Ishikawa (cell line): ENCODE measurements at regions not wholly inside any gene's neighbourhood (a gene's known extent, or its start where the extent isn't known, plus 50 kb on each side); places are given as distances from the start of the nearest gene placed in this dataset.

Source experiments
- CEBPB ChIP-seq: IDR thresholded peaks from 2 replicates; pipeline ENCODE4 v1.6.1; 2012
- CREB1 ChIP-seq: IDR thresholded peaks from 2 replicates; pipeline ENCODE4 v1.6.1; 2012; ENCODE audit warnings: low read depth
- EGR1 ChIP-seq: IDR thresholded peaks from 2 replicates; pipeline ENCODE4 v1.6.1; 2012
- EP300 ChIP-seq: IDR thresholded peaks from 2 replicates; pipeline ENCODE4 v1.6.1; 2012; ENCODE audit warnings: borderline replicate concordance
- FOXM1 ChIP-seq: IDR thresholded peaks from 2 replicates; pipeline ENCODE4 v1.6.1; 2012; ENCODE audit warnings: low read depth, borderline replicate concordance
- MAX ChIP-seq: IDR thresholded peaks from 2 replicates; pipeline ENCODE4 v1.6.1; 2012
- NFIC ChIP-seq: IDR thresholded peaks from 2 replicates; pipeline ENCODE4 v1.6.1; 2012
- RAD21 ChIP-seq: IDR thresholded peaks from 2 replicates; pipeline ENCODE4 v1.6.1; 2012; ENCODE audit warnings: low read depth
- REST ChIP-seq: IDR thresholded peaks from 2 replicates; pipeline ENCODE4 v1.6.1; 2012; ENCODE audit warnings: low read depth, mild to moderate bottlenecking
- TAF1 ChIP-seq: IDR thresholded peaks from 2 replicates; pipeline ENCODE4 v1.6.1; 2012; ENCODE audit warnings: low read depth, mild to moderate bottlenecking
- TCF12 ChIP-seq: IDR thresholded peaks from 2 replicates; pipeline ENCODE4 v1.6.1; 2012; ENCODE audit warnings: low read depth
- TEAD4 ChIP-seq: IDR thresholded peaks from 2 replicates; pipeline ENCODE4 v1.6.1; 2012
- USF1 ChIP-seq: IDR thresholded peaks from 2 replicates; pipeline ENCODE4 v1.6.1; 2012
- YY1 ChIP-seq: IDR thresholded peaks from 2 replicates; pipeline ENCODE4 v1.6.1; 2012; ENCODE audit warnings: low read depth
- ZBTB7A ChIP-seq: IDR thresholded peaks from 2 replicates; pipeline ENCODE4 v1.6.1; 2012; ENCODE audit warnings: low read depth

- TF ChIP-seq TEAD4 (no peak), RAD21 (no peak), REST (no peak), EP300 (no peak), TCF12 (no peak), TAF1 (no peak), NFIC (no peak), CREB1 (no peak), MAX (no peak), EGR1 (no peak), ZBTB7A (no peak), CEBPB (no peak), USF1 (no peak), FOXM1 (no peak), YY1 (no peak)
Observed at GRCh38 chr4:24203926-24204325, 314.1 kb upstream of the PPARGC1A start.

GRCh38 chr4:24202579-24202978 lies 312.7 kb upstream of the PPARGC1A start:
- TF ChIP-seq YY1 (no peak), RAD21 (no peak), CREB1 (no peak), FOXM1 (no peak), USF1 (no peak), TEAD4 (no peak), CEBPB (no peak), REST (no peak), TAF1 (no peak)

- no peak for TF ChIP-seq EP300
- no peak for TF ChIP-seq TEAD4
- TF ChIP-seq CREB1: no peak
- TF ChIP-seq TAF1: no peak
Observed at GRCh38 chr4:24197955-24198354, 308.1 kb upstream of the PPARGC1A start.

- no peak for TF ChIP-seq ZBTB7A
- no peak for TF ChIP-seq REST
- no peak for TF ChIP-seq EGR1
- TF ChIP-seq YY1: no peak
Observed at GRCh38 chr4:24196785-24197184, 306.9 kb upstream of the PPARGC1A start.

- TF ChIP-seq REST (no peak), MAX (no peak)
Observed at GRCh38 chr4:24195991-24196736, 306.3 kb upstream of the PPARGC1A start.
